ENCODE measurements at regions not wholly inside any gene's neighbourhood (a gene's known extent, or its start where the extent isn't known, plus 50 kb on each side); places are given as distances from the start of the nearest gene placed in this dataset.

DNA sequence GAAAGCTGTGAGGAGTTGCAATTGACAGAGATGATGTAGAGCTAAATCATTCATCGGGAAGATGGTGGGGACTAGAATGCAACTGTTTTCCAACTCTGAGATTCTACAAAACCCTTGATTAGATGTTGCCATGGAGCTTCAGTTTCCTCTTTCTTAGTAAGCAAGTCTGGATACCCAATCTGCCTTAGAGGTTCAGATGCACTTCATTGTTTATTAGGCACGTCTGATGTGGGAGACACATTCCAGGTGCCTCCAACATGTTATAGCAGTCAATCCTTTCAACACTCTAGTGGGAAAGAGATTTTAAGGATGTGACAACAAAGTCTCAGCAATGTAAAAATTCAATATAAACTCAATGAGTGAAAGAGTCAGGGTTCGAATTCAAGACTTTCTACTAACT is 291.3 kb upstream of the PHYHIPL start:
- Mint-ChIP-seq H3K9me3 (ENCODE audit: low read depth) (peaks cover 12% of the 10 kb centered on the region), H3K4me3 (no peak overlapping the region), H3K27me3 (peaks cover 4% of the 10 kb centered on the region), H3K4me1 (no peaks in the 10 kb centered on the region), H3K36me3 (ENCODE audit: low read depth) (peaks cover 2% of the 10 kb centered on the region), H3K27ac (no peak overlapping the region)
- ChIA-PET CTCF (no interaction called here), POLR2A (no interaction called here)
- DNase-seq (no peak), ATAC-seq (no peak)
- intact Hi-C loops (cut with DNase I, micrococcal nuclease), result no loop called here

DNA sequence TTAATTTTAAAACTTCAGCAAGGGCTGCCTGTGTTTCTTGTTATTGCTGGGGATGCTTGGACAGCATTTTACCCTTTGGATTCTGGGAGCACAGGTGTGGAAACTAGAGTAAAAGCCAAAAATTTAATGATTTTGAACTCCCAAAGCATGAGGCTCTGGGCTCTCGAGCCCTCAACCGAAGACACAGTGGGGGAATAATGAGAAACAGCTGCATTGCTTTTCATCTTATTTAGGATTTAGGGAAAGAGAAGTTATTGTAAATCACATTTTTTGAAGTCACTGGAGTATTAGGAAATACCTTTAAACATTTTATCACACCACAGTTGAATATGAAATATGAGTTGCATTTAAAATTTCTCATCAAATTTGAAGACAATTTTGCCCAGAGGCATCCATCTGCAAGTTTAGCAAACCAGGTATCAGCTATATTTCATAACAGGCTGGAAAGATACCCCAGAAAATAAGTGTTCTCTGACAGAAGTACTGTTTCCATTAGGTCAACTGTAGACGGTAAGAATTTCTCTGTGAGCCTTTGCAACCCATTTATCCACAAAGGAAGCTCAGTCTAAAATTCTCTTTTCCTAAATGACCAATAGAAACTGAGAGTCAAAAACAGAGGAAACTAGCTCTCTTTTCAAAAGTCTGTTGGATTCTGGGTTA is 290.6 kb upstream of the PHYHIPL start:
- ChIA-PET CTCF (no interaction called here), POLR2A (no interaction called here)
- intact Hi-C loops (cut with DNase I, micrococcal nuclease), result no loop called here
- ATAC-seq, result no peak
- no peak overlapping the region for H3K27ac Mint-ChIP-seq
- H3K36me3 Mint-ChIP-seq (ENCODE audit: low read depth), result peaks cover 2% of the 10 kb centered on the region
- H3K27me3 Mint-ChIP-seq, result peaks cover 4% of the 10 kb centered on the region
- H3K9me3 Mint-ChIP-seq (ENCODE audit: low read depth), result peaks cover 10% of the 10 kb centered on the region
- H3K4me3 Mint-ChIP-seq, result no peak overlapping the region
- no peaks in the 10 kb centered on the region for H3K4me1 Mint-ChIP-seq
- DNase-seq, result no peak

DNA sequence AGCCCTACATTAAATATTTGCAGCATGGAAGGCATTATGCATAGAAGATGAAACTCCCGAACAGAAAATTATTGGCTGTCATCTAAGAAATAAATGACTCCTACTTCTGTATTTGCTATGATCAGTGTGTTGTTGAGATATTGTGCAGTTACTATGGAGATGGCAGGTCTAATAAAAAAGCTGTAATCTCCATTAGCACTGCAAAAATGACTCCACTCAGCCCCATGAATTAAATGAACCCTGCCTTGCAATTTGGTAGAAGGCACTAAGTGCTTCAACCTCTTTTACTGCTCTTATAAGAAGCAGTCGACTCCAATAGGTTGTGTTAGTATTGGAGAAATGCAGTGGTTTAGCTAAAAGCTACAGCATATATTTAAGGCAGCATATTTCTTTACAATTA is 290.0 kb upstream of the PHYHIPL start:
- DNase-seq, result no peak
- H3K9me3 Mint-ChIP-seq (ENCODE audit: low read depth), result peaks cover 7% of the 10 kb centered on the region
- intact Hi-C loops (cut with DNase I, micrococcal nuclease), result no loop called here
- H3K36me3 Mint-ChIP-seq (ENCODE audit: low read depth), result peaks cover 2% of the 10 kb centered on the region
- no peaks in the 10 kb centered on the region for H3K4me1 Mint-ChIP-seq
- H3K27me3 Mint-ChIP-seq, result peaks cover 7% of the 10 kb centered on the region
- H3K4me3 Mint-ChIP-seq, result no peak overlapping the region
- no peak overlapping the region for H3K27ac Mint-ChIP-seq
- ChIA-PET CTCF (no interaction called here), POLR2A (no interaction called here)
- no peak for ATAC-seq

DNA sequence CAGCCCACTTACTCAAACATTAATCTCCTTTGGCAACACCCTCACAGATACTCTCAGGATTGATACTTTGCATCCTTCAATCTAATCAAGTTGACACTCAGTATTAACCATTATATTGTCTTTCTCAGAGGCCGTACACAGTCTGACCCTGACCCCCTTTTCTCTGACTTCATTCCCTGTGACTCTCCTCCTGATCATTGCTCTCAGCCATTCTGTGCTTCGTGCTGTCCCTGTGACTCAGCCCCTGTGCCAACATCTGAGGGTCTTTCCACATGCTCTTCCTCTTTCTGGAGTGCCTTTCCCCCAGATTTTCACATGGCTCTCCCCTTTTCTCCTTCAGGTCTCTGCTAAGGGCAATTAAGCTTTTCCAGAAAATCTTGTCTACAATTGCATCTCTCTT is 289.0 kb upstream of the PHYHIPL start:
- no peak for ATAC-seq
- H3K4me3 Mint-ChIP-seq, result no peak overlapping the region
- POLR2A ChIA-PET, result no interaction called here
- CTCF ChIA-PET, result no interaction called here
- H3K27ac Mint-ChIP-seq, result no peak overlapping the region
- no peaks in the 10 kb centered on the region for H3K36me3 Mint-ChIP-seq (ENCODE audit: low read depth)
- H3K9me3 Mint-ChIP-seq (ENCODE audit: low read depth), result peaks cover 5% of the 10 kb centered on the region
- intact Hi-C loops (cut with DNase I, micrococcal nuclease), result no loop called here
- no peaks in the 10 kb centered on the region for H3K4me1 Mint-ChIP-seq
- H3K27me3 Mint-ChIP-seq, result peaks cover 7% of the 10 kb centered on the region
- DNase-seq, result no peak

DNA sequence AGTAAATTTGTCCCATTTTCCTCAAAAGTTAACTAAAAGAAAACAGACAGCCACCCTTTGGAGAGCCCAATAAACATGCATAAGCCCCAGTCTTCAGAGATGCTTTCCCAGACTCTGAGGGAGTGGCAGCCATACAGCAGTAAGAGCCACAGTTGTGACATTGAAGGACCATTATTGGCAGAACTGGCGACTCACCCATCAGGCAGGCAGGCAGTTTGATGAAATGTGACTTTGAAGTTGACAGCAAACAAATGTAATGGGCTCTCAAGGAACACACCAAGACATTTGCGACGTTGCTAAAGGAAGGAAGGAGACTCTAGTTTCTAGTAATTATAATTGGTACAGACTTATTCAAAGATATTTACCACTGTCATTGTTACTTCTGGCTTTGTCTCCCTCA is 287.5 kb upstream of the PHYHIPL start:
- no peak overlapping the region for H3K4me3 Mint-ChIP-seq
- DNase-seq, result no peak
- H3K4me1 Mint-ChIP-seq, result no peaks in the 10 kb centered on the region
- ATAC-seq, result no peak
- ChIA-PET POLR2A (no interaction called here), CTCF (no interaction called here)
- H3K36me3 Mint-ChIP-seq (ENCODE audit: low read depth), result no peaks in the 10 kb centered on the region
- H3K27me3 Mint-ChIP-seq, result peaks cover 7% of the 10 kb centered on the region
- intact Hi-C loops (cut with DNase I, micrococcal nuclease), result no loop called here
- H3K9me3 Mint-ChIP-seq (ENCODE audit: low read depth), result no peaks in the 10 kb centered on the region
- H3K27ac Mint-ChIP-seq, result no peak overlapping the region

- POLR2A ChIA-PET, result no interaction called here
- intact Hi-C loops (cut with DNase I, micrococcal nuclease), result no loop called here
- no peak for DNase-seq
These were observed 284.4 kb upstream of the PHYHIPL start for GRCh38 chr10:58892031-58892531.

GRCh38 chr10:58894929-58895328 is 281.5 kb upstream of the PHYHIPL start:
- Mint-ChIP-seq H3K9me3 (ENCODE audit: low read depth) (peaks cover 4% of the 10 kb centered on the region), H3K27me3 (peaks cover 3% of the 10 kb centered on the region), H3K36me3 (ENCODE audit: low read depth) (no peaks in the 10 kb centered on the region), H3K4me3 (no peak overlapping the region), H3K27ac (no peak overlapping the region), H3K4me1 (no peaks in the 10 kb centered on the region)
- ATAC-seq (no peak), DNase-seq (no peak)
- POLR2A ChIA-PET, result no interaction called here
- CTCF ChIA-PET, result no interaction called here
- intact Hi-C loops (cut with DNase I, micrococcal nuclease), result no loop called here

More at GRCh38 chr10:58892031-58892531, 284.4 kb upstream of the PHYHIPL start:
- CTCF ChIA-PET, result no interaction called here
- no peaks in the 10 kb centered on the region for H3K9me3 Mint-ChIP-seq (ENCODE audit: low read depth)
- H3K27ac Mint-ChIP-seq, result no peak overlapping the region
- ATAC-seq, result no peak
- no peak overlapping the region for H3K4me3 Mint-ChIP-seq
- no peaks in the 10 kb centered on the region for H3K4me1 Mint-ChIP-seq
- H3K36me3 Mint-ChIP-seq (ENCODE audit: low read depth), result no peaks in the 10 kb centered on the region
- H3K27me3 Mint-ChIP-seq, result peaks cover 6% of the 10 kb centered on the region

DNA sequence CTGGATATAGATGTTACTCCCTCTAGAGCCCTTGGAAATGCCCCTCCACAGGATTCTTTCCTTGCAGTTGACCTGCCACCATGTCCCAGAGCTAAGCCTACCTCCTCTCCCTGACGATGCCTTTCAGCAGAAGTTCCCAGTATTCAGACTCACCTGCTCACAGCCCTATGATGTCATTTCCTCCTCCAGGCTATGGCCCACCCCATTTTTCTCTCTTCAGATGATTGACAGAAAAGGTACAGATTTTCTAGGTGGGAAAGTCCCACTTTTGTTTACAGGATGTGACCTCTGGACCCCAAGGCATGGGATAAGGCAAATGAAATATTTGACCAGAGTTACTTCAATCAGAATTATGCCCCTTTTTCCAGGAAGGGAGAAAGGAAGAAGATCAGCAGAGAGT is 280.2 kb upstream of the PHYHIPL start:
- no peaks in the 10 kb centered on the region for H3K36me3 Mint-ChIP-seq (ENCODE audit: low read depth)
- ChIA-PET CTCF (no interaction called here), POLR2A (no interaction called here)
- no peaks in the 10 kb centered on the region for H3K27me3 Mint-ChIP-seq
- H3K9me3 Mint-ChIP-seq (ENCODE audit: low read depth), result peaks cover 4% of the 10 kb centered on the region
- no peak for DNase-seq
- no peaks in the 10 kb centered on the region for H3K4me1 Mint-ChIP-seq
- no peak for ATAC-seq
- no peak overlapping the region for H3K27ac Mint-ChIP-seq
- intact Hi-C loops (cut with DNase I, micrococcal nuclease), result no loop called here
- no peak overlapping the region for H3K4me3 Mint-ChIP-seq

- Mint-ChIP-seq H3K36me3 (ENCODE audit: low read depth) (no peaks in the 10 kb centered on the region), H3K4me3 (no peak overlapping the region), H3K9me3 (ENCODE audit: low read depth) (peaks cover 4% of the 10 kb centered on the region), H3K27me3 (no peaks in the 10 kb centered on the region), H3K4me1 (no peaks in the 10 kb centered on the region), H3K27ac (no peak overlapping the region)
- ChIA-PET POLR2A (no interaction called here), CTCF (interaction anchor here (0.6 kb wide), 1 partner anchor 1391 kb away, joined by 3 read pairs; no protein-coding TSS in a partner anchor)
- DNase-seq, result no peak
- intact Hi-C loops (cut with DNase I, micrococcal nuclease), result no loop called here
- no peak for ATAC-seq
These were observed 279.2 kb upstream of the PHYHIPL start for GRCh38 chr10:58897236-58897635.

DNA sequence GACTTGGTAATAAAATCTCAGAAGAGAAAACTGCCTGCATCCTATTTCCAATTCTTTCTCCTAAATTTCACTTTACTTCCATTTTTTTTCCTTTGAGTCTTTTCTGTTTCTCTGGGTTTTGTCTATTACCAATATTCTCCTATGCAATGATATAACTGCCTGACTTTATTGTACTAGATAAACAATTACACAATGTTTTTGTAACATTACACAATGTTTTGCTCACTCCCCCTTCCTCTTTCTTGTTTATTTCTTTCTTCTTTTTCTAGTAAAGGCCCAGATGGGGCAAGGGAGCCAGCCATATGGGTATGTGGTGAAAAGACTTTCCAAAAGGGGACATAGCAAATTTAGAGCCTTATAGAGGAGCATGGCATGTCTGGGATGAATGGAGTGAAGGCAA is 278.7 kb upstream of the PHYHIPL start:
- Mint-ChIP-seq H3K9me3 (ENCODE audit: low read depth) (peaks cover 4% of the 10 kb centered on the region), H3K27me3 (no peaks in the 10 kb centered on the region), H3K4me1 (no peaks in the 10 kb centered on the region), H3K4me3 (no peak overlapping the region), H3K36me3 (ENCODE audit: low read depth) (no peaks in the 10 kb centered on the region), H3K27ac (no peak overlapping the region)
- intact Hi-C loops (cut with DNase I, micrococcal nuclease), result no loop called here
- CTCF ChIA-PET, result no interaction called here
- POLR2A ChIA-PET, result no interaction called here
- no peak for ATAC-seq
- no peak for DNase-seq

DNA sequence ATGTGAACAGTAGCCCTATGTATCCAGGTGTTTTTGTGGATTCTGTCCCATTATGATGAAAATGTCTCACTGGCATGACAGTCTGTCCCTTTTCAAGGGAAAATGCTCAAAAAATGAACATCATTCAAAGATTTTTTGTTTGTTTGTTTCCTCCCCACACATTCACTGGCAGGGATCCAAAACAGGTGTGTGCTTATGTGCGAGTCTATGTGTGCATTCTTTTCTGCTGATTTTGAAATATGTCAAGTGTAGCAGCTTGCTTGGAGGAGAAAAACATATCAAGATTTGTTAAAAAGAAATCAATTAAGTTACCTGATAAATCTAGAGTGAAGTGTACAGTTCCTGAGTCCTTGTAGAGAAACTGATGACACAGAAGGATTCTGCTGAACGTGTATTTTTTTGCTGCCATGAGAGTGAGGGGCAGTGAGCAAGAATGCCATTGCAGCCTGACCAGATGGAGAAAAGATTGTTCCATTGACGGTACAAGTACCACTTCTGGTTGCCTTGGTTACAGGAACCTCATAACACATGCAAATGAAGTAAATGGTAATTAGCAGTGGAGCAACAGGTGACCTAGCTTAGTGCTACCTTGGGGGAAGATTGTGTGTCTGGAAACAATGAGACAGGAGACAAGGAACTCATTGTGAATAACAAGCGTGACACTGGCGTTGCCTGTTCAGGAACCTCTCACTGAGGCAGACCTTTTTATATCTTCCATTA is 277.4 kb upstream of the PHYHIPL start:
- no peaks in the 10 kb centered on the region for H3K4me1 Mint-ChIP-seq
- ChIA-PET POLR2A (no interaction called here), CTCF (no interaction called here)
- H3K36me3 Mint-ChIP-seq (ENCODE audit: low read depth), result no peaks in the 10 kb centered on the region
- intact Hi-C loops (cut with DNase I, micrococcal nuclease), result no loop called here
- peaks cover 4% of the 10 kb centered on the region for H3K9me3 Mint-ChIP-seq (ENCODE audit: low read depth)
- no peak for DNase-seq
- H3K27me3 Mint-ChIP-seq, result no peaks in the 10 kb centered on the region
- no peak for ATAC-seq
- no peak overlapping the region for H3K4me3 Mint-ChIP-seq
- no peak overlapping the region for H3K27ac Mint-ChIP-seq

DNA sequence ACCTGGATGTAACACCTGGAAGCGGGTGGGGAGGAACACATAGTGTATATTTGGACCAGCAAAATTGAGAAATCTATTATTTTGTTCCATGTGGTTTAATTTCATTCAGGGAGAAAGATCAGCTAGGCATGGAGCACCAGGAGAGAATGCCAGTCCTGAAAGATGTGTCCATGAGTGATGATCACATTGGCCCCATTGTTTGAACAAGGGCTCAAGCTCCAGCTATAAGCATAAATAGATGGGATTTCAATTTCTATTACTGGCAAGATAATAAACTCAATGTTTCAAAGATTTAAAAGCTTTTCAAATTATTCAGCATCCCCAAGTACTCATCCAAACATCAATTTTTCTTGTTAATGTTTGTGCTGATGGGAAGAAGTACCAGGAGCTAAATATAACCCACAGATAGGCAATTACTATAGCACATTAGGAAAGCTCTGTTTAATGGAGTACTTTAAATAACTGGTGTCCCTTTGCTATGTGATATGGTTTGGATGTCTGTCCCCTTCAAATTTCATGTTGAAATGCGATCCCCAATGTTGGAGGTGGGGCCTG is 275.3 kb upstream of the PHYHIPL start:
- intact Hi-C loops (cut with DNase I, micrococcal nuclease), result no loop called here
- H3K27ac Mint-ChIP-seq, result no peak overlapping the region
- H3K36me3 Mint-ChIP-seq (ENCODE audit: low read depth), result no peaks in the 10 kb centered on the region
- ATAC-seq (no peak), DNase-seq (no peak)
- H3K4me1 Mint-ChIP-seq, result no peaks in the 10 kb centered on the region
- H3K9me3 Mint-ChIP-seq (ENCODE audit: low read depth), result peaks cover 4% of the 10 kb centered on the region
- POLR2A ChIA-PET, result no interaction called here
- CTCF ChIA-PET, result no interaction called here
- no peak overlapping the region for H3K4me3 Mint-ChIP-seq
- H3K27me3 Mint-ChIP-seq, result no peaks in the 10 kb centered on the region
